Stimulated activated effector memory CD8-positive, alpha-beta T cell treated with anti-CD3 and anti-CD28 coated beads, Interleukin-12 subunit alpha, Interleukin-12 subunit beta, amount 100 ng/mL, for 72 hours (primary cell): ENCODE measurements at regions not wholly inside any gene's neighbourhood (a gene's known extent, or its start where the extent isn't known, plus 50 kb on each side); places are given as distances from the start of the nearest gene placed in this dataset.

ENCODE experiments used
- ATAC-seq: fragments of 150-1000 bp; cut with Tn5 transposase; 2 replicates; pipeline ENCODE4 v1.10.0; 2021
- DNase-seq, 2 donors: peaks; one replicate each; pipeline ENCODE4 v3.0.0; 2021 to 2022; ENCODE audit warnings: low spot score in 2 of 2
- H3K27ac Mint-ChIP-seq: one replicate; pipeline ENCODE4 v1.8.0; 2022; ENCODE audit warnings: mild to moderate bottlenecking, mixed read lengths
- H3K36me3 Mint-ChIP-seq: one replicate; pipeline ENCODE4 v1.8.0; 2022; ENCODE audit warnings: mild to moderate bottlenecking, mixed read lengths
- H3K4me1 Mint-ChIP-seq: one replicate; pipeline ENCODE4 v1.8.0; 2022; ENCODE audit warnings: mixed read lengths
- H3K4me3 Mint-ChIP-seq: one replicate; pipeline ENCODE4 v1.8.0; 2022; ENCODE audit warnings: mild to moderate bottlenecking, mixed read lengths
- H3K9me3 Mint-ChIP-seq: one replicate; pipeline ENCODE4 v1.8.0; 2022; ENCODE audit warnings: mixed read lengths

DNA sequence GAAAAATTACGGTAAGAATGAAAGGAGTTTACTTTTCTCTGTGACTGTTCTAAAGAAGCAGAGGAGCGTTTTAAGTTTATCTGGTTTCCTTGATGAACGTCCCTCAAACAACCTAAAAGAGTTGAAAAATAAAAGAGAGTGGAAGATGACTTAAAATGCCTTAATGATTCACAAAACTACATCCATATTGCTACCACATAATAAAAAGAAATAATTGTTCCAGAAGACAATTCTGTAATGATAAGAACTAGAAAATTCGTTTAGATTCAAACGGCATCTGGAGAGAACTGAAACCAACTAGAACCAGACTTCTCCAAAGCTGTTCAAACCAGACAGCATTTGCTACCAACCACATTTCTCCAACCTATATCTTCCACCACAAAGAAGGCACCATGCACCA, 68.1 kb downstream of the TEKT4 start:
- H3K27ac Mint-ChIP-seq: no peak overlapping the region
- ATAC-seq: no peak
- no peaks in the 10 kb centered on the region for H3K36me3 Mint-ChIP-seq
- DNase-seq: no peak
- no peak overlapping the region for H3K4me3 Mint-ChIP-seq
- H3K4me1 Mint-ChIP-seq: no peaks in the 10 kb centered on the region
- H3K9me3 Mint-ChIP-seq: peaks cover 2% of the 10 kb centered on the region

DNA sequence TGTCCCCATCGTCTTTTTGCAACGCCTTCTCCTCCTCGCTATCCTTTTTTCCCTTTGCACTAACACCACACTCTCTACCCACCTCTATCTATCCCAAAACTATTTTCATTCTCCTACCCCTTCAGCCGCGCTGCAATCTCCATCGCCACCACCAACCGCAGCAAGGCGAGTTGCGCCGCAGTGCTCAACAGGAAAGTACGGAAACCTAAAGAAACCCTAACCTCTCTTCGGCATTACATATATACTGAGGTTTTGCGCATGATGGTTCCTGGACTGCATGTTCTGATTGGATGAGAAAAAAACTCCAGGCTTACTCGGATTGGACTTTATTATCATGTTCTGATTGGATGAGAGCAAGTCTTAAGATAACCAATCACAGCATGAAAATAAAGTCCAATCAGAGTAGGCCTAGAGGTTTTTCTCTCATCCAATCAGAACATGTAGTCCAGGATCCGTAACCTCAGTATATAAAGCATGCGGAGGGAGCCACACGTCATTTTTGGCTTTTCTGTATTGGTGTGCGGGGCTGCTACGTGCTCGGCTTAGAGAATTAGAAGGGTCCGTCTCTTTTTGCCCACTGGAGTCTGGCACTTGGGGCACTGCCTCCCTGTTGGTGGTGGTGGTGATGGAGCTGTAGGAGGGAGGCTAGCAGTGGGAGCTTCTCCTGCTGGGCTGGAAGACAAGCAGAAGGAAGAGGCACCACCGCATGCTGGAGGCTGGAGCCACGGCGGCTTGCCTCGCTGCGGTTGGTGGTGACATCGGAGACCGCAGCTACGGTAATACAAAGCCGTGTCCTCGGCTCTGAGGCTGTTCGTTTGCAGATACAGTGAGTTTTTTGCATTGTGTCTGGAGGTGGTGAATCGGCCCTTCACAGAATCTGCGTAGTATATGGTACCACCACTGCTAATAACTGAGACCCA, 76.1 kb downstream of the TEKT4 start:
- Mint-ChIP-seq H3K36me3 (no peaks in the 10 kb centered on the region), H3K4me1 (no peaks in the 10 kb centered on the region), H3K4me3 (no peak overlapping the region), H3K27ac (no peak overlapping the region), H3K9me3 (peaks cover 13% of the 10 kb centered on the region)
- ATAC-seq (no peak), DNase-seq (no peak)

DNA sequence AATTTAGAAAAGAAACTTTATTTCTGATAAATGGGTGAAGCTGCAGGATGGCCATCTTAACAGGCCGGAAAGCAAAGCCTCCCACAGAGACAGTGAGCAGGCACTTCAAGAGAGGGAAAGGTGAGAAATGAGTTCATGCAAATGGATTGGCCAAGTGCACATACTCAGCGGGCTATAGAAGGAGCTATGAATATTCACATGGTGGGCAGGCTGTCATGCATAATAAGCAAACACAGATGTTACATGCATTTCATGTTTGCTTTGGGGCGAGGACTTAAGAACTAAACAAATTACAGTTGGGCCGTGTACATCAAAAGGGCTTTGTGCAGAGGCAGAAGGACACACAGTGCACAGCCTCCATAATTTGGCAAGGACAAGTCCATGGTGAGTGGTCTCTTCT, 69.8 kb upstream of the MAL start:
- H3K36me3 Mint-ChIP-seq: no peaks in the 10 kb centered on the region
- peaks cover 3% of the 10 kb centered on the region for H3K9me3 Mint-ChIP-seq
- no peak overlapping the region for H3K27ac Mint-ChIP-seq
- no peak for ATAC-seq
- no peak for DNase-seq
- no peaks in the 10 kb centered on the region for H3K4me1 Mint-ChIP-seq
- H3K4me3 Mint-ChIP-seq: no peak overlapping the region

DNA sequence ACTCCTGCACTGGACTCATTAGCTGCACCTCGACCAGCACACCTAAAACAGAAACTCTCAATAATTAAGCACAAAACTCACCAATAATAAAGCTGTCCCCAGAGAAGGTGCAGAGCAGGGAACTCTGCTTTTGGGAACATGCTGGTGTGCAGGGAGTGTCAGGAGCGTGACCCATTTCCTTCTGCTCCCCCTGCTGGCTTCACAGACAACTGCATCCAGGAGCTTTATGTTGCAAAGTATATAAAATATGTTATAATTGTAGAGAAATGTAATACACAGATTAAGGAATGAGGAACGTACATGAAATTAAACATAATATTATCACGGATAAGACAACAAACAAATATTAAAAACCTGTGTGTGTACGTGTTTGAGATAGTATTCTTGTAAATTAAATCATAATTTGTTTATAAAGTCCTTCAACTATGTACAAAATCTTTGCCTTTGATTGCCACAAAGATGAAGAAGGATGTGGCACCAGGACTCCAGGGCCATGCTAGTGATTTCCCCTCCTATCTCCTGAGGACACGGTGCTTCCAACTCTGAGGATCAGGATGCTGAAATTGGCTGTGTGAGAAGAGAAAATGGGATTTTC, 68.6 kb upstream of the MAL start:
- Mint-ChIP-seq H3K4me3 (no peak overlapping the region), H3K4me1 (no peaks in the 10 kb centered on the region), H3K9me3 (peaks cover 3% of the 10 kb centered on the region), H3K27ac (no peak overlapping the region), H3K36me3 (no peaks in the 10 kb centered on the region)
- DNase-seq (peak in 1 of 2 donors; percentile 52), ATAC-seq (peak; percentile 47)

DNA sequence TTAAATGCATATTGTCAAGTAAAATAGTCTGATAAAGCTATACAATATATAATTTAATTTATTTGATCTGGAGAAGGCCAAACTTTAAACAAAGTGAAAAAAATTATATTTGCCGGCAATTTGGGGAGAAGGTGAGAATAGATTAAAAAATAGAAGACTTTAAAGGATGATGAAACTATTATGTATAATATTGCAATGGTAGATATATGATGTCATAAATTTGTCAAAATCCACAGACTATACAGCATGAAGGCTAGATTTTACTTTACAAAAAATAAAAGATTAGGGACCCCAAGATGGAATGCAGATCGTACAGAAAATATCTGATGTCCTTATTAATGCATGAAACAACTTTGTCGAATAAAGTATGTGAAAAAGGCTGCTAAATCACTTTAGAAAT, 67.3 kb upstream of the MAL start:
- Mint-ChIP-seq H3K4me3 (no peak overlapping the region), H3K36me3 (no peaks in the 10 kb centered on the region), H3K4me1 (no peaks in the 10 kb centered on the region), H3K9me3 (no peaks in the 10 kb centered on the region), H3K27ac (no peak overlapping the region)
- ATAC-seq (no peak), DNase-seq (no peak)

DNA sequence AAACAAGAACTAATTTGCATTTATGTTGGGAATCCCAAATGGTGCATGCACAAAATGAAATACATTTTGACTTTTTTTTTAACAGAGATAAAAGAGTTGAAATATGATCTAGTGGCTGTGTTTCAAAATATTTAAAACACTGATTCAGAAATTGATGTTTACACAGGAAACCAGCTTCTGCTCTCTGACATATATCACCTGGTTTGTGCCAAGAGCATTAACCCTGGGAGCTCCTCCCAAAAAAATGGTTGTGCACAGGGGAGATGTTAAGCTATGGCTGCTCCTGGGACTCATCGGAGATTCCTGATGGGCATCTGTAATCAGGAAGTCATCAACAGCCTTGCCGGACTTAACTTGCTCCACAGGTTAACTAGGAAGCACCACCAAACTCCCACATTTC, 65.2 kb upstream of the MAL start:
- H3K4me3 Mint-ChIP-seq: no peak overlapping the region
- ATAC-seq (no peak), DNase-seq (no peak)
- H3K9me3 Mint-ChIP-seq: no peaks in the 10 kb centered on the region
- no peaks in the 10 kb centered on the region for H3K4me1 Mint-ChIP-seq
- H3K27ac Mint-ChIP-seq: no peak overlapping the region
- no peaks in the 10 kb centered on the region for H3K36me3 Mint-ChIP-seq

DNA sequence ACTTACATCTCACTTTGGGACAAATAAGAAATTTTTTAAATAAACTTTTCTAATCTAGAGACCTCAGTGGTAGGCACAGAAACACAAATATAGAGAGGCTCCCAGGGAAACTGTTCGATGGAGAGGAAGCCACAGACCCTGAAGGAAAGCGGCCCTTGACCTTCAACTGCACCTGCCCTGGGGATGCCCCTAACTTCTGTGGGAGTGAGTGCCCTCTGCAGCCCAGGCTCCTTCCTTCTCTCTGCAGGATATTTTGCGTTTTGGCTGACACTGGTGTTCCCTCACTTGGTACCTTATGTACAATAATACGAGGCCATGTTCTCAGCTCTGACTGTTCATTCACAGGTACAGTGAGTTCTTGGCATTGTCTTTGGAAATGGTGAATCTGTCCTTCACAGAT, 64.8 kb upstream of the MAL start:
- Mint-ChIP-seq H3K4me1 (no peaks in the 10 kb centered on the region), H3K36me3 (no peaks in the 10 kb centered on the region), H3K9me3 (no peaks in the 10 kb centered on the region), H3K27ac (no peak overlapping the region), H3K4me3 (no peak overlapping the region)
- no peak for ATAC-seq
- DNase-seq: no peak

DNA sequence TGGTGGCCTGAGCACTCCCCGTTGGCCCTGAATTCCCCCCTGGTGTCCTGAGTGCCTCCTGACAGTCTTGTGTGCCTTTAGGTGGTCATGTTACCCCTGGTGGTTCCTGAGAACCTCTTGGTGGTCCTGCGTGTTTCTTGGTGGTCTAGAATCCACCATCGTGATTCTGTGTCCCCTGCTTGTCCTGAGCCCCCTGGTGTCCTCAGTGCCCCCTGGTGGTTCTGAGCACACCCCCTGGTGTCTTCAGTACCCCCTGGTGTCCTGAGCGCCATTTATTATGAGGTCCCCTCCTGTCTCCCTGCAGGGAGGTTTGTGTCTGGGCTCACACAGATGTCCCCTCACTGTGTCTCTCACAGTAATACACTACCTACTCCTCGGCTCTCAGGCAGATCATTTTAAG, 61.3 kb upstream of the MAL start:
- Mint-ChIP-seq H3K36me3 (no peaks in the 10 kb centered on the region), H3K4me3 (no peak overlapping the region), H3K4me1 (no peaks in the 10 kb centered on the region), H3K9me3 (no peaks in the 10 kb centered on the region), H3K27ac (no peak overlapping the region)
- no peak for DNase-seq
- ATAC-seq: no peak

DNA sequence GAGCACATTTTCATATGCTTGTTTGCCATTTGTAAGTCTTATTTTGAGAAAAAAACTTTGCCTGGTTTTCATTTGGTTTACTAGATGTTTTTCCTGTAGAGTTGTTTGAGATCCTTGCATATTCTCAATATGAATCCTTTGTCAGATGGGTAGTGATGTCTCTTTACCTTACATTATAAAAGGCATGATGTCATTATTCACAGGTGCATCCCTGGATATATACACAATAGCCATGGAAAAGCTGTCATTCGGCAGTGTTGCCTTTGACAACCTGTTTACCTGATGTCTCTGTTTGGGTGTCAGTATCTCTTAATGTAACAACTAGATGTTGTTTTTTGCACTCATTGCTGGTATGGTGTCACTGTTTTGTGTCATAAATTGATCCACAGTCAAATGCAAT, 58.8 kb upstream of the MAL start:
- no peak for ATAC-seq
- H3K27ac Mint-ChIP-seq: no peak overlapping the region

DNA sequence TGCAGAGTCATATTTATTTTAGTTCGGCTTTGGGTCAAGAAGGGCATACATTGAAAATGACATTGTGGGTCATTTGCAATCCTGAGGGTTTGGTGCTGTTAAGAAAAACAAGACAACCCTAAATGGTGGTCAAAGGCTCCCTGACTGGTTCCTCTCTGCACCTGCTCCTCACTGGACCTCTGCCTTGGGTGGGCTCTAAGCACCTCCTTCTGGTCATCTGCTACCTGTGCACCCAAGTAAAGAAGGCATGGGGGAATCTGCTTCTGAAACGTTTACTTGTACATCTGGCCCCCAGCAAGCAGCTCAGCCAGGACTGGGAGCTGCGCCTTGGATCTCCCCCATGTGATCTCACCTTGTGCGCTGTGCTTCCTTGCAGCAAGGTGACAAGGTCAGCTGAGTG, 55.2 kb upstream of the MAL start:
- Mint-ChIP-seq H3K4me1 (no peaks in the 10 kb centered on the region), H3K36me3 (no peaks in the 10 kb centered on the region), H3K9me3 (no peaks in the 10 kb centered on the region), H3K27ac (no peak overlapping the region), H3K4me3 (no peak overlapping the region)
- DNase-seq (no peak), ATAC-seq (no peak)

More for the DNA sequence above, 58.8 kb upstream of the MAL start:
- DNase-seq: no peak
- H3K36me3 Mint-ChIP-seq: no peaks in the 10 kb centered on the region
- H3K9me3 Mint-ChIP-seq: no peaks in the 10 kb centered on the region
- no peaks in the 10 kb centered on the region for H3K4me1 Mint-ChIP-seq
- H3K4me3 Mint-ChIP-seq: no peak overlapping the region
